Hippocampal formation (tissue), 2 donors: ENCODE measurements at regions not wholly inside any gene's neighbourhood (a gene's known extent, or its start where the extent isn't known, plus 50 kb on each side); places are given as distances from the start of the nearest gene placed in this dataset.
"Not testable (repeated sequence)": the region's sequence is repeated elsewhere in the genome, so short reads cannot be mapped to it uniquely, and the experiment has no call there.

Experiments used
- DNase-seq, 2 donors: peaks; one replicate each; lab custom pipeline; 2025; lab: John Stamatoyannopoulos, UW

DNA sequence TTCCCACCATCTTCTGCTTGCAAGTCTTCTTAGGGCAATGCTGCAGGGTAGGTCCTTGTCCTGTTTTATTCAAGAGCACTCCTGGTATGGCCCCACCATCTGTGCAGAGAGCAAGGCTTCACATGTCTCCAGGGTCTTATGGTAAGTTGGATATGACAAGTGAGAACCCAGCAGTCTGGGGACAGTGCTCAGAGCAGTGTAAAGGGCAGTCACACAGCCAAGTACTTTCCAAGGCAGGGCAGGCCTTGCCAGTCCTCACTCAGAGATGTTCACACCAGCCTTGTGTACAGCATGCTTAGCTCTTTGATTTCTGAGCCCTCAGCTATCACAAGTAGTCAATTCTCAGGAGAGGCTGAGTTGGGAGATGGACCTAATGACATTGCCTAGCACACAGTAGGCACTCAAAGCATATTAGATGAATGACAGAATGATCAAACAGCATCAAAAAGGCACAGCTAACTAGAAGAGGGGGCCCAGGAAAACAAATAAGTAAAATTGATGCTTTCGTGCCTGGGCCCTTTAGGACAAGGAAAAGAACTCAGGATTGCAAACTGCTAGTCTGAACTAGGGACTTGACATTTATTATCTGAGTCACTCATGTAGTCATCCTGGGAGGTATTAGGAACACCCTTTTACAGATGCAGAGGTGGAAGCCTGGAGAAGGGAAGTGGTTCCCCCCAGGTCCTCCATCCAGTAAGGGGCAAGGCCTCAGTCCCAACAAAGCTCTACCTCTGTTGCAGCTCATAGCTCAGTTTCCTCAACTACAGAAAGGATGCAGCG is 86.7 kb upstream of the CTAGE1 start:
- DNase-seq, result no peak

DNA sequence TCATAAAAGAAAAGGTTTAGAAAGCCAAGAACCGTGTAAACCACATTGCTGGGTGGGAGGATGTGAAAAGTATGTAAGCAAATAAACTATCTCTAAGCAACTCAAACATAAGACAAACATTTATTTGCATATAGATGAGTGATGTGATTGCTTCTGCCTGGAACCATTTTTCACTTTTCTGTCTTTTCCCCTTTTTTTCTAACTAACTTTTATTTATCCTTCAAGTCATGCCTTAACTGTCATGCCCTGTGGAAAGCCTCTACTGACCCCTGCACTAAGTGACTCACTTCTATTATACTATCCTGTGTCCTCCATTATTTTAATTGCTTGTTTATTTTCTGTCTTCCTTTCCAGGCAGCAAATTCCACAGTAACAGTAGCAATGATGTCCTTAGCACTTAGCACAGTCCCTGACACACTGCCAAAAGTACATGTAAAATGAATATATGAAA is 87.5 kb upstream of the CTAGE1 start:
- no peak for DNase-seq

DNA sequence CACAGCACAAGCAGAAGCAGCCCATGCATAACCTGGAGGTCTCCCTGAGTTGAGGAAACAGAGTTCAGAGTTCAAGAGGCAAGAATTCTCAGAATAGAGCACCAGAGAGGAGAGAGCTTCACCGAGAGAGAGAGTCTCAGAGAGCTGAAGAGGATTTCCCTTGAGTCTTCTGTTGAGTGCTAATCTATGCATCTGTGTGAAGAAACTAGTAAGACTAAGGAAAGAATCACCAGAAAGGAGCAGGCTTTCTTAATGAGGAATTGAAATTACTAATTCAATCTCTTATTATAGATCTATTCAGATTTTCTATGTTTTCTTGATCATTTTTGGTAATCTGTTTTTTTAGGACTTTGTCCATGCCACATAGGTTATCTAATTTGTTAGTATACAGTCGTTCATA is 89.3 kb upstream of the CTAGE1 start:
- DNase-seq, result no peak

DNA sequence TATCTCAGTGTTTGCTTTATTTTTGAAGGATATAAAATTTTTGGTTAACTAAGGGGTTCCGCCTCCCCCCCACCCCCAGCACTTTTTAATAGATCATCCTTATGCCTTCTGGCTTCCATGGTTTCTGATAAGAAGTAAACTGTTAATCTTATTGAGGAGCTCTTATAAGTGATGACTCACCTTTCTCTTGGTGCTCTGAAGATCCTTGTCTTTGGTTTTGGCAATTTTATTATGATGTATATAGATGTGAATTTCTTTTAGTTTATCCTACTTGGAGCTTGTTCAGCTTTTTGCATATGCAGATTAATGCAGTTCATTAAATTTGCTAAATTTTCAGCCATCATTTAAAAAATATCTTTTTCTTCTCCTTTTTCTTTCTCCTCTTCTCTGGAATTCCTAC is 91.7 kb upstream of the CTAGE1 start:
- DNase-seq, result no peak

DNA sequence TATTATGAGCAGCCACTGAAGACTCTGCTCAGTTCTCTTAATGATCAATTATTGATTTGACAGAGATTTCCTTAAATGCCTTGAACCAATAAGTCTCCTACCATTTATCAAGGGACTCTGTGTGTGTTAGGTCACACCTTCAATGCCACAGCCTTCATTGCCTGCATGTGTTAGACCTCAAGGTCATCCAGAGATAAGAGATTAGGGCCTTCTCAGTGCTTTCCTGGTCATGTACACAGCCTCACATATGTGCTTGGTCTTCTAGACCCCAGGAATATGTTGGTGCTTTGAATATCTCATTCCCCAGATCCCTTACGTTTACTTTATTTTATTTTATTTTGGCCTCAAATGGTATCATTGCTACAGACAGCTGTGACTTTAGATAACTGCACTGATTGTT is 93.0 kb upstream of the CTAGE1 start:
- DNase-seq, result no peak

DNA sequence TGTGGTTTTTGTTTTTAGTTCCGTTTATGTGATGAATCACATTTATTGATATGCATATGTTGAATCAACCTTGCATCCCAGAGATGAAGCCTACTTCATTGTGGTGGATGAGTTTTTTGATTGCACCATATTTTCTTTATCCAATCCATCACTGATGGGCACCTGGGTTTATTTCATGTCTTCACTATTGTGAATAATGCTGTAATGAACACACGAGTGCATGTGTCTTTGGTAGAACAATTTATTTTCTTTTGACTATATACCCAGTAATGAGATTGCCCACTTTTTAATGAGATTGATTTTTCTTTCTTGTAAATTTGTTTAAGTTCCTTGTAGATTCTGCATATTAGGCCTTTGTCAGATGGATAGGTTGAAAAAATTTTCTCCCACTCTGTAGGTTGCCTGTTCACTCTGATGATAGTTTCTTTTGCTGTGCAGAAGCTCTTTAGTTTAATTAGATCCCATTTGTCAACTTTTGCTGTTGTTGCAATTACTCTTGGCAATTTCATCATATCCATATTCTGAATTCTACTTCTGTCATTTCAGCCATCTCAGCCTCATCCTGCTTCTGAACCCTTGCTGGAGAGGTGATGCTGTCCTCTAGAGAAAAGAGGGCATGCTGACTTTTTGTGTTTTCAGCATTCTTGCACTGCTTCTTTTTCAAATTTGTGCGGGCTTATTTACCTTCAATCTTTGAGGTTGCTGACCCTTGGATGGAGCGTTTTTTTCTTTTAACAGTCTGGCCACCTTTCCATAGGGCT is 96.2 kb upstream of the CTAGE1 start:
- no peak for DNase-seq

DNA sequence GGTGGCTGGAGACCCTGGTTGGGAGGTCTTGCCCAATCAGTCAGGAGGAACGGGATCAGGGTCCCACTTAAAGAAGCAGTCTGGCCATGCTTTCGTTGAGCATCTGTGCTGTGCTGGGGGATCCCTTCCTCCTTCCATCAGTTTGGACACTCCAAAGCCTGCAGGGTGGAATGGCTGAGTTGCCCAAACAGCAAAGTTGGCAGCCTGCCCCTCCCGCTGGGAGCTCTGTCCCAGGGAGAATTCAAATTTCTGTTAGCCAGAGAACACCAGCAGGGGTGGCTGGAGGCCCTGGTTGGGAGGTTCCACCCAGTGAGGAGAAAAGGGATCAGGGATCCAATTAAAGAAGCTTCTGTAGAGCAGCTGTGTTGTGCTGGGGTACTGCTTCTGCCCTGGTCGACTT is 96.9 kb upstream of the CTAGE1 start:
- no peak for DNase-seq

DNA sequence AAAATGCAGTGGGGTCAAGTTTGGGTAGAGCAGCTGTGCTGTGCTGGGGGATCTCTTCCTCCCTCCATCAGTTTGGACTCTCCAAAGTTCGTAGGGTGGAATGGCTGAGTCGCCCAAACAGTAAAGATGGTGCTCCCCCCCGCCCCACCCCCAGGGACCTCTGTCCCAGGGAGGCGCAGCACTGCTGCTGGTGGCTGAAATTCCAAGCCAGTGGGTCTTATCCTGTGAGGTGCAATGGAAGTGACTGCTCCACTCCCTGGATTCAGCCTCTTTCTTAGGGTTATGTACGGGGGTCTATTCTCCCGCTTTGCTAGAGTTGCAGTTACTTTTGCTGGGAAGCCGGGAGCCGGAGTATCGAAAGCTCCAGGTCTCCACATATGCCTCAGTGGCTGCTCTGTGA is 97.5 kb upstream of the CTAGE1 start:
- no peak for DNase-seq

DNA sequence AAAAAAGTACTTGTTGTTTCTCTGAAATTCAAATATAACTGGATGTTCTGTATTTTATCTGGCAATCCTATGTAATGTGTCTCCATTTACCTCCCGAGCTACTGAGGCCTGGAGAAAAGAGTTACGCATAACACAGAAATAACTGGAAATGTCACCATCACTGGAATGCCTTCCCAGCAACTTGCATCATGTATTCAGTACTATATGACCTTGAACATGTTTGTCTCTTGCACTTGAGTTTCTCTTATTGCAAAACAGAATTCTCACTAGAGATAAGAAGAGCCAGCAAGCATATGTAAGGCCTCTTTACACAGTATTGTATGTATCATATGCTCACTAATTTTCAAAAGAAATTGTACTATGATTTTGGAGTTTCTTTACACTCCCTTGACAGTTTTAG is 99.6 kb upstream of the CTAGE1 start:
- no peak for DNase-seq

DNA sequence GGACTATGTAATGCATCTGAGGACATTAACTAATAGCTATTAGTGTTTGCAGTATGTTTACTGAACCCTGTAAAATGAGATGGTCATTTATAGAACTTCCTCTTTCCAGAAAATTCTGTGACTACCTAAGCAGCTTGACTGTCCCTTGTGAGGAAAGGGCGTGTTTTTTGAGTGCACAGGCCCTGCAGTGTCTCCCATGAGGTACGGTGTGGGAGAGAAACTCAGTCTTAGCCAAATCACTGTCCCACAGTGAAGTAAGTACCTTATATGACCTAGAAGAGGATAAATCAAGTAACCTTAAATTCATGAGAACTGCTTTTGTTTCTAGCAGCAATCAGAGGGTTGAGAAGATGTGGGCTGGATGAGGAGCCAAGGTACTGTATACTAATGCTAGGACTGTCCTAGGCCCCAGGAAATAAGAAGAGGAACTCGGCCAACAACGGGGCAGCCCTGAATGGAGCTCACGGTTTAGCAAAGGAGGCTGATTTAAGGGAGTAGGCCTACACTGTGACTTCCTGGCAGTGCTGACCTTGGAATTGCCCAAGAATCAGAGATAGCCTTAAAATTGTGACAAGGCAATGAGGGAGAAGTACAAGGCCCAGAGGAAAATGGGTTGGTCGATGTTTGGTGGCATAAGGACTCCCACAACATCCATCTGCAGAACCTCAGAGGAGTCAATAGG is 103.5 kb upstream of the CTAGE1 start:
- no peak for DNase-seq

DNA sequence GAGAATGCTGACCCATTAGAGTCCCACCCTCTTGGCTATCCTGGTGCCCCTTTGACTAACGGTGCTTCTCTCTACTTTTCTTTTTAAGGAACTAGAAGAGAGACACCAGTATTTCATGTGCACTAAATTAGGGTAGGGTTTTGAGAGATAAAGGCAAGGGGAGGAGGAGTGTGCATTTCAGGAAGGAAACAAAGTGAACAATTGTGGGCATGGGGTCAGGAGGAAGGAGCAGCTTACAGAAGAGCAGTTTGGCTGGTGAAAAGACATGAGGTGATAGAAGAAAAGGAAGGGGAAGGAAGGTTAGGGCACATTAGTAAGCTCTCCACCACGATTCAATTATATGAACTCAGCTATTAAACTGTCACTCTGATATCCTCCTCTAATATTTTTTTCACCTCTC is 105.8 kb upstream of the CTAGE1 start:
- DNase-seq, result no peak

DNA sequence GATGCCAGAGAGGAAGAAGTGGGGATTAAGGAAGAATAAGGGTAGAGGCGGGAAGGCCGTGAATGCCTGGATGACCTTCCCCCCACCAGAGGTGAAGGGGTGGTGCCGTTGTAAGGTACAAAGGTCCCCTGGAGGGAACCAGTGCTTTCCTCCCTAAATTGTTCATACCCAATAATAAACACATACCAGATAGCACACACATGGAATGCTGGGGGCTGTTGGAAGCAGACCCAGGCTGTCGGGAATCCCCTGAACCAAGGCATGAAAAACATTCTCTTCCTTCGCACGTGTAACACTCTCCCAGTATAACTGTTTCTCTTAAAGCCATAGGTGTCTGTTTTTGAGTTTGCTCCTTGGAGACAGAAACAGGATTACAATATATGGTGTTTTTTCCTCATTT is 107.1 kb upstream of the CTAGE1 start:
- DNase-seq, result no peak

DNA sequence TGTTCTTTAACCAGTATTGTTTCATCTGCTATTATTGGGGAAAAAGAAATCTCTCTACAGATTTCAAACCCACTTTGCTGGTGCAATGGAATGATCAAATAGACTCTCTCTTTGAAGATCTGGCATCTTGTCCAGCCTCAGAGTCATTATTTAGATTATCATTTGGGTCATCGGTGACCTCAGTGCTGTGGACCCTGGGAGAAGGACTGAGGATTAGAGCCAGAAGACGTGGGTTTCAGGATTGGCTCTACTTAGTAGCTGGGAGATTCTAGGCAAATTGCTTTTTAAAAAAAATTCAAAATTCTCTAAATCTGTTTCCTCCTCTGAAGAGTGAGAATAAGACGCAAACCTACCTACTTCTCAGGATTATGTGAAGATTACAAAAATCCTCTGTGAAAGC is 107.6 kb upstream of the CTAGE1 start:
- no peak for DNase-seq

DNA sequence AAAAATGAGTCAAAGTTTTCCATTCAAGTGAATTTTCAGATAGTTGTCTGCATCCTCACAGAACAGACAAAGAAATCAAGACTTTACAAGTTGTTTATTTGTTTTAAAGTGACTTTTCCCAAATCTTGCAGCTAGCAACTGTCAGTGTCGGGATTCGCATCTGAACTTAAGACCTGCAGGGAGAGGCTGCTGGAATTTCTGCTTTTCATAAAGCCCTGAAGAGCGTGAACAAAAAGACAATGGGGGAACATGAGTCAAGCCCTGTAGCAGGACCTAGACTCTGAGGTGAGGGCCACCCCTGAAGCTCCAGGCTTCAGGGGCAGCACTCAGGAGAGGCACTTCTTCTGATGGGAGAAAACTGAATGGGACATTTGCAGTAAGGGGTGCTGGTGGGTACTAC is 108.2 kb upstream of the CTAGE1 start:
- DNase-seq, result no peak

DNA sequence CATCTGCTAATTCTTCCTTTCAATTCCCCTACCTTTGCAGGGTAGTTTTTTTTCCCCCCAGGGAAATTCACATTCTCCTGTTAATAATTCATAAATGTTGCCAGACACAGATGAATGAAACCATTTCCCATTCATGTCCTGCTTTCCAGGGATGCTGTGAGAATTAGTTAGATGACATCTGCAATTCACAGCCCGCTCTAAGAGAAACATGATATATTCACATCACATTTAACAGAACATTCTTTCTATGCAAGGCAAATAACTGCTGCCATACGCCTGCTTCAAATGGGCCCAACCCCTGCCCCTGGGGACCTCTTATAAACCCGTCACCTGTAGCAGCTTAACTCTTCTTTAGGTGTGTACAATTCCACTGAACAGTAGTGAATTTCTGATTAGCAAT is 110.6 kb upstream of the CTAGE1 start:
- DNase-seq, result no peak

DNA sequence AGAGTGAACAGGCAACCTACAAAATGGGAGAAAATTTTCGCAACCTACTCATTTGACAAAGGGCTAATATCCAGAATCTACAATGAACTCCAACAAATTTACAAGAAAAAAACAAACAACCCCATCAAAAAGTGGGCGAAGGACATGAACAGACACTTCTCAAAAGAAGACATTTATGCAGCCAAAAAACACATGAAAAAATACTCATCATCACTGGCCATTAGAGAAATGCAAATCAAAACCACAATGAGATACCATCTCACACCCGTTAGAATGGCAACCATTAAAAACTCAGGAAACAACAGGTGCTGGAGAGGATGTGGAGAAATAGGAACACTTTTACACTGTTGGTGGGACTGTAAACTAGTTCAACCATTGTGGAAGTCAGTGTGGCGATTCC is 117.0 kb upstream of the CTAGE1 start:
- not testable (repeated sequence) for DNase-seq

DNA sequence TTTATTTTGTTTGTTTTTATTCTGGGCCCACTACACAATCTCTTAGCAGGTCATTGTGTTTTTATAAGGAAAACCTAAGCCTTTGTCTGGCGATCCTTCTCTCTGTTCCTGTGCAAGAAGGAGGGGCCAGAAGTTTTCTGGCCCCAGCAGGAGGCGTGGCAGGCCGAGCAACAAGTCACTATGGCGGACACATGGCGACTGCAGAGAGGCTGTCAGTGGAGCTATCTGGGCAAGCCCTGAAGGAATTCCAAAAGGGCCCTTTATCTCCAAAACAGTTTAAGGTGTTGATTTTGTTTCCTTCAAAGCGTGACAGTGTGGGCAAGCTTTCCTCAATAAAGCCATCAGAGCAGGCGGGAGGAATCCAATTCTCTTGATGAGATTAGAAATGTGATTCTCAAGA is 118.8 kb upstream of the CTAGE1 start:
- DNase-seq, result no peak

DNA sequence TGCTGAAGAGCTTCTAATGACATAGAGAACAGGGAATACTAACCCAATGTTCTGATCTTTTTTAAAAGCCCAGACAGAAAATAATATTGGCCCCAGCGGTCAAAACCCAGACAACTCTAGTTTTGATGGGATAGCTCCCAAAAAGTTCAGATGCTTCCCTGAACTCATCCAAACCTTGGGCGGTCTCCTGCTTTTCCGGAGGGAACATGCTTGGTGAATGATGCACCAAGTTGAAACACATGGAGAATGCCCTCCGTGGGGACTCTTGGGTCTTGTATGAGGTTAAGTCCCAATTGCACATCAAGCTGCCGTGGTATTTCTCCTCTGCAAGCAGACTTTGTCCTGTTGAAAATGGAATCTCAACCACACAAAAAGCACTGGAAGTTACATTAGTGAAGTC is 120.7 kb upstream of the CTAGE1 start:
- no peak for DNase-seq

DNA sequence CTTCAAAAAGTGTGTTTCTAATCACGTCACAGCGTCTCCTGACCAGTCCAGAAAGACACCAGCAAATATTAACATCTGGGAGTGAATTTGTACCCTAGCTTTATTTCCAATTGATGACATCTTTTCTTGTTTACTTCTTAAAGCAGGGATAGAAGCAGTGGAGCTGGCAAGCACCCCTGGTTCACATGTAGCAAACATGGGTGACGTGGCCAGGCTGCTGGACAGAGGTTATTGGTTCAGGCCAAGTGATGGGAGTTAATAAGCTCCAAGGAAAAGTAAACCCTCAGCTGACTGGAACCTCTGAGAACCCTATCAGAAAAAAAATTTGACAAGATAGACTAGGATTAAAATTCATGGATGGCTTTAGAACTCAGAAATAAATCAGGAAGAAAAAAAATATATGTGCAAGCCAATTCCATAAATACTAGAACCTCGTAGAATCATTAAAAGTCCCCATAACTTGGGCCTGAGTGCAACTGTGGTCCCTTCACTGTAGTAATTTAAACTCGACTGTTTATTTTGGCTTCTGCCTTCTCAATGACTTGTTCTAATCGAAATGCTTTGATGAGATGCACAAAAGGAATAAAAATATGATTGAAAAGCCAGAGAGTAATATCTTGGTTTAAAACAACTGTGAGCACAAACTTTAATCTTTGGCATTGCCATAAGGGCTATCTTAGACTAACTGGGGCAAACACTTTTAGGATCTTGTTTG is 121.5 kb upstream of the CTAGE1 start:
- no peak for DNase-seq

DNA sequence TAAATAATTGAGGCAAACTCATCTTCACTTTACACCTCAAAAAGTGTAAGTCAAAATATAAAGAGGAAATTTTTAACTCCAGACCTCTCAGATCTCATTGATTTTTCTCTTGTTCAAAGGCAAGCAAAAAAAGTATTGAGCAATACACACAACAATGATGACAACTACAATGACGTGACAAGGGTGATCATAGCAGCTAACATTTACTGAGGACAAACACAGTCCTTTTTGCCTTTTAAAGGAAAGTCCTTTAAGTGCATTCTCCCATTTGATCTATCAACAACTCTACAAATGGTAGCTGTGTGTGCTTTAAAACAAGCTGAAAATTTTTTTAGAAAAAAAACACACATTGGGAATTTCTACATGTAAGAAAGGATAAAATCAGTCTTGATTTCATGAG is 123.5 kb upstream of the CTAGE1 start:
- DNase-seq, result no peak

DNA sequence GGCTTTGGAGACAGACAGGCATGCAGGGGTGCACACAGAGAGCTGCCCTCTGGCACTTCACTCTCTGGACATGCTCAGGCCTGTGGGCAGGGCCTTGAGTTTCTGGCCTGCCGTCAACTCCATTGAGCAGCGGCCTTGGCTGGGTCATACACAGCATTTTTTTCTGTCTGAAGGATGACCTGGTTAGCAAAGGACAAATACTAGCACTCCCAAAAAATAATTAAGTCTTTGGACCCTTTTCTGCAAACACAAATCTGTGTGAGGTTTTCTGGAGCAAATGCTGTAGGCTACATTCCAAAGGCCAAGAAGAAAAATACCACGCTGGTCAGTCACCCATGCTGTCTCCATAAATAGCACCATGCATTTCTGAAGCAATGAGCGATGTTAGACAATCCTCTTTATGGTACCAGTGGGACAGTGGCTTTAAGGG is 124.7 kb upstream of the CTAGE1 start:
- DNase-seq, result no peak

DNA sequence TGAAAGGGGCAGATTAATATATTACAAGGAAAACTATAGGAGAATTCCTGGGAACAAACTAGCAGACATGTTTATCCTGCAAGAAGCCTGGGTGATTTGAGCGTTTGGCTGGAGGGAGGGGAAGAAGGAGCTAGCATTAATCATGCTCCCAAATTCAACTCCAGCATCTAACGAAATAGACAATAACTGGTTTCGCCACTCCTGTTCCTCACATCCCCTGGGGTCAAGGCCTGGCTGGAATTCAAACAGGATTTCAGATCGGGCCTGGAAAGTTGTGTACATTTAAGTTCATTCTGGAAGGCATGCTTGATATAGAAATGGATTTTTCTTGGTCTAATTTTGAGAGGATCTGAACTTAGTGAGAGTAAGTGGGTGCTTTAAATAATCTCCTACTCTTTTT is 126.1 kb upstream of the CTAGE1 start:
- DNase-seq, result no peak
